Heart right ventricle (tissue), 16 donors: ENCODE measurements at regions not wholly inside any gene's neighbourhood (a gene's known extent, or its start where the extent isn't known, plus 50 kb on each side); places are given as distances from the start of the nearest gene placed in this dataset.

Source experiments
- ATAC-seq, 8 donors: fragments of 200-7000 bp; cut with Tn5 transposase; one replicate each; pipeline ENCODE4 v1.9.1; 2020; ENCODE audit warnings: mild to moderate bottlenecking in 8 of 8, moderate library complexity in 8 of 8, moderate number of reproducible peaks in 1 of 8
- DNase-seq, 2 donors: peaks; one replicate each; pipeline ENCODE4 v3.0.0-alpha.2; 2020
- H3K27ac ChIP-seq, 10 donors: fragments of 200-600 bp; sonication (generic) in 2 of 10; one replicate each; pipeline versions ENCODE4 v1.5.0 to v1.8.0; 2020 to 2022; ENCODE audit warnings: mild to moderate bottlenecking in 3 of 10
- H3K27me3 ChIP-seq, 7 donors: fragments of 200-600 bp; one replicate each; pipeline ENCODE4 v1.8.0; 2021 to 2022; ENCODE audit warnings: mild to moderate bottlenecking in 2 of 7
- H3K36me3 ChIP-seq, 9 donors: fragments of 200-600 bp; sonication (generic) in 1 of 9; one replicate each; pipeline versions ENCODE4 v1.5.0 to v1.8.0; 2020 to 2022; ENCODE audit warnings: mild to moderate bottlenecking in 2 of 9
- H3K4me1 ChIP-seq, 9 donors: fragments of 200-600 bp; sonication (generic) in 1 of 9; one replicate each; pipeline versions ENCODE4 v1.5.0 to v1.8.0; 2020 to 2022; ENCODE audit warnings: mild to moderate bottlenecking in 4 of 9
- H3K4me3 ChIP-seq, 10 donors: fragments of 200-600 bp; sonication (generic) in 2 of 10; one replicate each; pipeline versions ENCODE4 v1.5.0 to v1.8.0; 2020 to 2022; ENCODE audit warnings: mild to moderate bottlenecking in 7 of 10, moderate library complexity in 2 of 10
- H3K9me3 ChIP-seq, 11 donors: fragments of 200-600 bp in 10 of 11; sonication (generic) in 2 of 11; one replicate each; pipeline versions ENCODE4 v1.5.0 to v1.8.0; 2013 to 2022; ENCODE audit warnings: mild to moderate bottlenecking in 2 of 11, control low read depth in 1 of 11, moderate library complexity in 1 of 11
- CTCF ChIP-seq, 9 donors: fragments of 200-600 bp; sonication (generic) in 2 of 9; IDR thresholded peaks; one replicate each; pipeline versions ENCODE4 v1.5.0 to v1.8.0; 2021 to 2022; ENCODE audit warnings: antibody characterized with exemption in 9 of 9, mild to moderate bottlenecking in 5 of 9, moderate library complexity in 1 of 9
- WGBS, 2 donors: extraction: QIAGEN DNeasy Blood & Tissue Kit; methylation state at CpG; one replicate each; pipeline ENCODE4 v1.1.7; 2013; ENCODE audit warnings: inconsistent platforms in 1 of 2; 5-methylcytosine and 5-hydroxymethylcytosine counted together
- intact Hi-C, 10 donors: fragments of 100-400 bp; cut with DNase I; formaldehyde crosslinking; loops; one replicate each; pipeline versions ENCODE4 v1.11.1 to v1.14.2; 2022
- donor health status: Arrhythmogenic right ventricular cardiomyopathy.
- donor health status: ischemic (EF 13 %, LVEDD 7.1; RV severe dilation, severe dysfunction).
- donor health status: healthy with polysubstance abuse.
- donor health status: DM: no; HTN: yes; CAD: no.
- donor health status: DM: no; HTN: no; CAD: no.
- donor health status: ischemic (EF 25% LVEDD 6.9; RV normal size, moderate dysfunction).
- donor health status: ischemic (EF 25% LVEDD 5.7; RV mildly dilated, moderate dysfunction).
- donor health status: healthy.
- donor health status: DM: yes; HTN: yes; CAD: no.
- donor health status: Ischemic cardiomyopathy.
- donor health status: ischemic (EF 35%, LVEDD 5.7; RV mildly dilated, moderate dysfunction).
- donor health status: nonischemic (EF 11% LVEDD 7.7; RV severe dilation, severe dysfunction).
- donor health status: DM: yes; HTN: yes; CAD: no.
- donor health status: PGD.
- donor health status: ischemic (EF 29% LVEDD 5.4; RV normal size, mild dysfunction).
- donor health status: nonischemic (EF 23%, LVEDD 6.1; RV moderate dilation, normal function).

DNA sequence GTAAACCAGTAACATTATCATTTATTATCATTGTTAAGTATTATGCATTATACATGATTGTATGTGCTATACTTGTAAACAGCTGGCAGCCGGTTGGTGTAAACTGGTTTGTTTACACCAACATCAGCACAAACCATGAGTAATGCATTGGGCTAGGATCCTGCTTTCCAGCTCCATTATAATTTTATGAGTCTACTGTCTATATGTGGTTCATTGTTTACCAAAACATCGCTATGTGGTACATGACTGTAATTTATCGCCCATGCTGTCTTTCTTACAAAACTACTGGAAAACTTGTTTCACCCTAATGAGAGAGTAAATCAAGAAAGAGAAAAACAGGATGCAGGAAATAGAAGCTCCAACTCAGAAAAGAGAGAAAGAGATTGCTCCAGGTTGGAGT is 224.8 kb upstream of the CBLB start:
- TF ChIP-seq CTCF (IDR thresholded peaks at IDR 0.05): no peak
- intact Hi-C loops: no loop called here
- 96 to 97% methylated on average over 3 of the region's 3 CpGs for WGBS, 2 donors

GRCh38 chr3:106097817-106098435 is 229.1 kb upstream of the CBLB start:
- 83 to 87% methylated on average over 4 of the region's 4 CpGs for WGBS, 2 donors
- Histone ChIP-seq H3K9me3 (peaks cover 0 to 39% (median 0%) of the 10 kb centered on the region in 11 donors), H3K4me3 (no peak overlapping the region), H3K27me3 (no peaks in the 10 kb centered on the region), H3K36me3 (no peaks in the 10 kb centered on the region), H3K27ac (no peak overlapping the region), H3K4me1 (no peaks in the 10 kb centered on the region)
- no peak for ATAC-seq
- no peak for DNase-seq
- no peak for TF ChIP-seq CTCF (IDR thresholded peaks at IDR 0.05)
- intact Hi-C loops: no loop called here

More for the DNA sequence above, 224.8 kb upstream of the CBLB start:
- Histone ChIP-seq H3K9me3 (no peaks in the 10 kb centered on the region), H3K36me3 (no peaks in the 10 kb centered on the region), H3K27me3 (no peaks in the 10 kb centered on the region), H3K4me3 (no peak overlapping the region), H3K4me1 (no peaks in the 10 kb centered on the region), H3K27ac (no peak overlapping the region)
- DNase-seq (no peak), ATAC-seq (no peak)

GRCh38 chr3:106103383-106103782 is 234.6 kb upstream of the CBLB start:
- Histone ChIP-seq H3K4me3 (no peak overlapping the region), H3K27ac (no peak overlapping the region), H3K36me3 (no peaks in the 10 kb centered on the region), H3K9me3 (peaks cover 0 to 45% (median 0%) of the 10 kb centered on the region in 11 donors), H3K27me3 (no peaks in the 10 kb centered on the region), H3K4me1 (no peaks in the 10 kb centered on the region)
- intact Hi-C loops: no loop called here
- no peak for ATAC-seq
- no peak for DNase-seq
- no peak for TF ChIP-seq CTCF (IDR thresholded peaks at IDR 0.05)
- WGBS, 2 donors: 77 to 83% methylated on average over 2 of the region's 2 CpGs

DNA sequence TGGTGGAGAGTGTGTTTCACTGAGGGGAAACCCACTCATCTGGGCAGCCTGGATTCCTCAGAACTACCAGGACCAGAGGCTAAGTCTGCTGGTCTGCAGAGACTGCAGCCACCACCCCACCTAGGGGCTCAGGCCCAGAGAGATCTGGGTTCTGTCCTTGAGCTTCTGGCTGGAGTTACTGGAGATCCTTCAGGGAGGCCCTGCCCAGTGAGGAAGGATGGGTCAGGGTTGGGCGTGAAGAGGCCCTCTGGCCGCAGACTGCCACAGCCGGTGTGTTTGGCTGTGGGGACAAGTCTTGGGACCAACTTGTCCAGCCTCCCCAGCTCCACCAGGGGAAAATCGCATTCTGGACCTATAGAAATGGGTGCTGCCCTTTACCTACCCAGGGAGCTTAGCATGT is 235.3 kb upstream of the CBLB start:
- no peaks in the 10 kb centered on the region for H3K27me3 ChIP-seq
- intact Hi-C loops: no loop called here
- peaks cover 0 to 40% (median 0%) of the 10 kb centered on the region in 11 donors for H3K9me3 ChIP-seq
- H3K4me3 ChIP-seq: no peak overlapping the region
- no peaks in the 10 kb centered on the region for H3K36me3 ChIP-seq
- DNase-seq: no peak
- no peak for TF ChIP-seq CTCF (IDR thresholded peaks at IDR 0.05)
- no peak overlapping the region for H3K27ac ChIP-seq
- no peak for ATAC-seq
- WGBS, 2 donors: 94% methylated on average over 4 of the region's 4 CpGs
- no peaks in the 10 kb centered on the region for H3K4me1 ChIP-seq
